H9 (cell line): ENCODE measurements at regions not wholly inside any gene's neighbourhood (a gene's known extent, or its start where the extent isn't known, plus 50 kb on each side); places are given as distances from the start of the nearest gene placed in this dataset.

Source experiments
- DNase-seq: peaks from one replicate; pipeline ENCODE4 v3.0.0-alpha.2; 2017
- H2AFZ ChIP-seq: one replicate; pipeline ENCODE4 v1.6.1; 2013; ENCODE audit warnings: mild to moderate bottlenecking, low read length, control low read depth, moderate library complexity
- H2AK5ac ChIP-seq: 2 replicates; pipeline ENCODE4 v1.6.1; 2013; ENCODE audit warnings: low read length, control low read depth, mixed read lengths; ENCODE audit not compliant: insufficient read length
- H2BK120ac ChIP-seq: one replicate; pipeline ENCODE4 v1.6.1; 2013; ENCODE audit warnings: low read depth, mild to moderate bottlenecking, low read length, control low read depth, inconsistent platforms; ENCODE audit not compliant: poor library complexity, severe bottlenecking
- H2BK12ac ChIP-seq: 2 replicates; pipeline ENCODE4 v1.6.1; 2013; ENCODE audit warnings: low read length, control low read depth, mixed read lengths, low read depth; ENCODE audit not compliant: insufficient read length
- H2BK15ac ChIP-seq: 2 replicates; pipeline ENCODE4 v1.6.1; 2013; ENCODE audit warnings: low read depth, low read length, control low read depth
- H2BK20ac ChIP-seq: one replicate; pipeline ENCODE4 v1.6.1; 2013; ENCODE audit warnings: low read depth, mild to moderate bottlenecking, low read length, control low read depth, inconsistent platforms; ENCODE audit not compliant: poor library complexity, severe bottlenecking
- H2BK5ac ChIP-seq: 2 replicates; pipeline ENCODE4 v1.6.1; 2013; ENCODE audit warnings: low read length, control low read depth, mixed read lengths; ENCODE audit not compliant: insufficient read length
- H3K14ac ChIP-seq: 2 replicates; pipeline ENCODE4 v1.6.1; 2013; ENCODE audit warnings: low read length, control low read depth; ENCODE audit not compliant: insufficient read depth
- H3K18ac ChIP-seq: 2 replicates; pipeline ENCODE4 v1.6.1; 2013; ENCODE audit warnings: low read depth, mild to moderate bottlenecking, mixed read lengths, low read length, control low read depth; ENCODE audit not compliant: insufficient read length
- H3K23ac ChIP-seq: 2 replicates; pipeline ENCODE4 v1.6.1; 2013; ENCODE audit warnings: low read length, control low read depth, mixed read lengths, low read depth; ENCODE audit not compliant: insufficient read length
- H3K23me2 ChIP-seq: 2 replicates; pipeline ENCODE4 v1.6.1; 2013; ENCODE audit warnings: low read depth, mild to moderate bottlenecking, mixed read lengths, low read length, control low read depth; ENCODE audit not compliant: insufficient read length, poor library complexity, severe bottlenecking
- H3K27ac ChIP-seq: 2 replicates; pipeline ENCODE4 v1.5.1; 2013; ENCODE audit warnings: low read length, control low read depth, mixed read lengths, low read depth; ENCODE audit not compliant: insufficient read length
- H3K27me3 ChIP-seq: 2 replicates; pipeline ENCODE4 v1.6.1; 2013; ENCODE audit warnings: low read length, control low read depth, inconsistent platforms; ENCODE audit not compliant: insufficient read depth
- H3K4ac ChIP-seq: 2 replicates; pipeline ENCODE4 v1.6.1; 2013; ENCODE audit warnings: low read depth, mild to moderate bottlenecking, control low read depth, inconsistent platforms, low read length, moderate library complexity
- H3K4me1 ChIP-seq: 2 replicates; pipeline ENCODE4 v1.6.1; 2013; ENCODE audit warnings: low read length, control low read depth, inconsistent platforms; ENCODE audit not compliant: insufficient read depth
- H3K4me2 ChIP-seq: 2 replicates; pipeline ENCODE4 v1.6.1; 2013; ENCODE audit warnings: low read length, control low read depth, mixed read lengths; ENCODE audit not compliant: insufficient read length, insufficient read depth
- H3K56ac ChIP-seq: 2 replicates; pipeline ENCODE4 v1.6.1; 2013; ENCODE audit warnings: low read depth, mild to moderate bottlenecking, mixed read lengths, low read length, control low read depth; ENCODE audit not compliant: insufficient read length
- H3K79me1 ChIP-seq: 2 replicates; pipeline ENCODE4 v1.6.1; 2013; ENCODE audit warnings: low read depth, mild to moderate bottlenecking, moderate library complexity, low read length, control low read depth, inconsistent platforms; ENCODE audit not compliant: insufficient read depth, poor library complexity, severe bottlenecking
- H3K79me2 ChIP-seq: 2 replicates; pipeline ENCODE4 v1.6.1; 2013; ENCODE audit warnings: low read length, control low read depth, inconsistent platforms; ENCODE audit not compliant: insufficient read depth
- H3K9ac ChIP-seq: 2 replicates; pipeline ENCODE4 v1.6.1; 2013; ENCODE audit warnings: low read length, control low read depth, mixed read lengths; ENCODE audit not compliant: insufficient read length; ENCODE audit errors: extremely low read depth
- H3K9me3 ChIP-seq: one replicate; pipeline ENCODE4 v1.6.1; 2013; ENCODE audit warnings: low read depth, low read length, inconsistent platforms; ENCODE audit not compliant: control insufficient read depth
- H3T11ph ChIP-seq: one replicate; pipeline ENCODE4 v1.6.1; 2013; ENCODE audit warnings: mild to moderate bottlenecking, low read length, control low read depth, inconsistent platforms
- H4K20me1 ChIP-seq: one replicate; pipeline ENCODE4 v1.6.1; 2013; ENCODE audit not compliant: control insufficient read depth, insufficient read length, insufficient read depth
- H4K5ac ChIP-seq: 2 replicates; pipeline ENCODE4 v1.6.1; 2013; ENCODE audit warnings: low read depth, mild to moderate bottlenecking, mixed read lengths, low read length, control low read depth; ENCODE audit not compliant: insufficient read length
- H4K8ac ChIP-seq: replicated peaks from 2 replicates; pipeline ENCODE4 v1.6.1; 2013; ENCODE audit warnings: low read length, control low read depth, mixed read lengths, low read depth; ENCODE audit not compliant: insufficient read length
- H4K91ac ChIP-seq: 2 replicates; pipeline ENCODE4 v1.6.1; 2013; ENCODE audit warnings: low read depth, mild to moderate bottlenecking, moderate library complexity, mixed read lengths, low read length, control low read depth; ENCODE audit not compliant: insufficient read length
- H3K27ac Mint-ChIP-seq, 3 experiments: 2 replicates in 2 of 3; 3 replicates in 1 of 3; pipeline ENCODE4 v1.8.0; 2020 to 2021; ENCODE audit warnings: mixed read lengths in 3 of 3, mild to moderate bottlenecking in 1 of 3, moderate library complexity in 1 of 3
- H3K27me3 Mint-ChIP-seq: 2 replicates; pipeline ENCODE4 v1.8.0; 2021; ENCODE audit warnings: low read depth, mild to moderate bottlenecking, moderate library complexity, mixed read lengths
- H3K36me3 Mint-ChIP-seq, 3 experiments: 2 replicates in 2 of 3; 3 replicates in 1 of 3; pipeline ENCODE4 v1.8.0; 2020 to 2021; ENCODE audit warnings: low read depth in 3 of 3, mixed read lengths in 3 of 3; ENCODE audit not compliant: insufficient read depth in 1 of 3
- H3K4me1 Mint-ChIP-seq, 2 experiments: 2 replicates each; pipeline ENCODE4 v1.8.0; 2020; ENCODE audit warnings: mixed read lengths in 2 of 2
- H3K4me3 Mint-ChIP-seq, 2 experiments: 2 replicates in 1 of 2; 3 replicates in 1 of 2; pipeline ENCODE4 v1.8.0; 2020 to 2021; ENCODE audit warnings: mild to moderate bottlenecking in 2 of 2, mixed read lengths in 2 of 2, moderate library complexity in 1 of 2
- H3K9me3 Mint-ChIP-seq, 2 experiments: 2 replicates in 1 of 2; 3 replicates in 1 of 2; pipeline ENCODE4 v1.8.0; 2020; ENCODE audit warnings: mild to moderate bottlenecking in 2 of 2, mixed read lengths in 2 of 2, moderate library complexity in 1 of 2
- WGBS: extraction: QIAGEN DNeasy Blood & Tissue Kit; methylation state at CpG from one replicate; pipeline ENCODE4 v1.1.7; 2013; ENCODE audit warnings: missing lambda C conversion rate, low lambda C conversion rate, mixed read lengths; ENCODE audit not compliant: insufficient read length; ENCODE audit errors: extremely low coverage; 5-methylcytosine and 5-hydroxymethylcytosine counted together
- TF ChIP-seq, protein P1 (sequence below): fragments of 200-600 bp; sonication (generic); conservative IDR thresholded peaks from 3 replicates; pipeline ENCODE4 v1.8.0; 2021; ENCODE audit warnings: antibody characterized with exemption, mild to moderate bottlenecking

DNA sequence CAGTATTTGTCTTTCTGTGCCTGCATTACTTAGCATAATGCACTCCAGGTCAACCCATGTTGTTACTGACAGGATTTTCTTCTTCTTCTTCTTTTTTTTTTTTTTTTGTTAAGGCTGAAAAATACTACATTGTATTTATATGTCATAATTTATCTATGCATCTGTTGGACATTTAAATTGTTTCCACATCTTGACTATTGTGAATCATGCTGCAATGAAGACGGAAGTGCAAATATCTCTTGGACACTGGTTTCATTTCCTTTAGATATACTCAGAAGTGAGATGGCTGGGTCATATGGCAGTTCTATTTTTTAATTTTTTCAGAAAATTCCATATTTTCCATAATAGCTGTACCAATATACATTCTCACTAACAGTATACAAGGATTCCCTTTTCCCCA lies 272.7 kb upstream of the PMFBP1 start:
- H3K27me3 ChIP-seq: no peaks in the 10 kb centered on the region
- no peaks in the 10 kb centered on the region for H3K4me1 ChIP-seq
- no peak overlapping the region for H2BK12ac ChIP-seq
- H2BK5ac ChIP-seq: no peak overlapping the region
- H3K56ac ChIP-seq: no peak overlapping the region
- H3T11ph ChIP-seq: no peak overlapping the region
- Mint-ChIP-seq H3K27ac (no peak overlapping the region), H3K9me3 (peaks cover 34 to 39% of the 10 kb centered on the region in 2 experiments), H3K4me3 (no peak overlapping the region), H3K4me1 (peaks cover 0 to 3% of the 10 kb centered on the region in 2 experiments; a peak in 1 of 4 replicates), H3K36me3 (peaks cover 0 to 20% (median 4%) of the 10 kb centered on the region in 3 experiments; a peak in 3 of 7 replicates), H3K27me3 (no peaks in the 10 kb centered on the region)
- no peak overlapping the region for H2BK120ac ChIP-seq
- no peak overlapping the region for H3K23ac ChIP-seq
- H2AK5ac ChIP-seq: no peak overlapping the region
- H4K20me1 ChIP-seq: no peaks in the 10 kb centered on the region
- H4K8ac ChIP-seq: no peak overlapping the region
- no peak overlapping the region for H2BK15ac ChIP-seq
- H4K91ac ChIP-seq: no peak overlapping the region
- WGBS: no CpG with 5 or more reads among the region's 1 CpG
- TF ChIP-seq, protein P1, sequence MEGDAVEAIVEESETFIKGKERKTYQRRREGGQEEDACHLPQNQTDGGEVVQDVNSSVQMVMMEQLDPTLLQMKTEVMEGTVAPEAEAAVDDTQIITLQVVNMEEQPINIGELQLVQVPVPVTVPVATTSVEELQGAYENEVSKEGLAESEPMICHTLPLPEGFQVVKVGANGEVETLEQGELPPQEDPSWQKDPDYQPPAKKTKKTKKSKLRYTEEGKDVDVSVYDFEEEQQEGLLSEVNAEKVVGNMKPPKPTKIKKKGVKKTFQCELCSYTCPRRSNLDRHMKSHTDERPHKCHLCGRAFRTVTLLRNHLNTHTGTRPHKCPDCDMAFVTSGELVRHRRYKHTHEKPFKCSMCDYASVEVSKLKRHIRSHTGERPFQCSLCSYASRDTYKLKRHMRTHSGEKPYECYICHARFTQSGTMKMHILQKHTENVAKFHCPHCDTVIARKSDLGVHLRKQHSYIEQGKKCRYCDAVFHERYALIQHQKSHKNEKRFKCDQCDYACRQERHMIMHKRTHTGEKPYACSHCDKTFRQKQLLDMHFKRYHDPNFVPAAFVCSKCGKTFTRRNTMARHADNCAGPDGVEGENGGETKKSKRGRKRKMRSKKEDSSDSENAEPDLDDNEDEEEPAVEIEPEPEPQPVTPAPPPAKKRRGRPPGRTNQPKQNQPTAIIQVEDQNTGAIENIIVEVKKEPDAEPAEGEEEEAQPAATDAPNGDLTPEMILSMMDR: no peak
- H3K14ac ChIP-seq: no peak overlapping the region
- no peak overlapping the region for H3K18ac ChIP-seq
- H3K79me2 ChIP-seq: no peaks in the 10 kb centered on the region
- H3K27ac ChIP-seq: no peak overlapping the region
- H4K5ac ChIP-seq: no peak overlapping the region
- no peak overlapping the region for H3K9ac ChIP-seq
- no peak for DNase-seq
- no peaks in the 10 kb centered on the region for H3K79me1 ChIP-seq
- H3K4me2 ChIP-seq: no peak overlapping the region
- H3K9me3 ChIP-seq: no peaks in the 10 kb centered on the region
- H3K23me2 ChIP-seq: no peaks in the 10 kb centered on the region
- H3K4ac ChIP-seq: no peak overlapping the region
- no peak overlapping the region for H2AFZ ChIP-seq
- no peak overlapping the region for H2BK20ac ChIP-seq
